OCI-LY1 (cell line): ENCODE measurements at regions not wholly inside any gene's neighbourhood (a gene's known extent, or its start where the extent isn't known, plus 50 kb on each side); places are given as distances from the start of the nearest gene placed in this dataset.

Experiments used
- H2AFZ ChIP-seq: fragments of 200-600 bp; sonication (generic), shearing (Covaris generic); 2 replicates; pipeline ENCODE4 v1.6.0; 2014; ENCODE audit warnings: antibody characterized with exemption, mild to moderate bottlenecking, low read length
- H3F3A ChIP-seq: fragments of 200-600 bp; sonication (generic), shearing (Covaris generic); 2 replicates; pipeline ENCODE4 v1.6.0; 2014; ENCODE audit warnings: mild to moderate bottlenecking, antibody characterized with exemption, low read length, moderate library complexity; ENCODE audit not compliant: insufficient read depth
- H3K27ac ChIP-seq: fragments of 200-600 bp; sonication (generic); 2 replicates; pipeline ENCODE4 v1.5.1; 2014; ENCODE audit warnings: low read length, mixed run types, mild to moderate bottlenecking, low read depth; ENCODE audit not compliant: poor library complexity, severe bottlenecking
- H3K27me3 ChIP-seq: fragments of 200-600 bp; sonication (generic); 2 replicates; pipeline ENCODE4 v1.6.0; 2014; ENCODE audit warnings: antibody characterized with exemption, mild to moderate bottlenecking, low read length, moderate library complexity; ENCODE audit not compliant: insufficient read depth
- H3K36me3 ChIP-seq: fragments of 200-600 bp; sonication (generic); 2 replicates; pipeline ENCODE4 v1.6.1; 2014; ENCODE audit warnings: mild to moderate bottlenecking, antibody characterized with exemption, low read length, moderate library complexity, mixed read lengths; ENCODE audit not compliant: insufficient read depth
- H3K4me1 ChIP-seq: fragments of 200-600 bp; sonication (generic); 2 replicates; pipeline ENCODE4 v1.5.1; 2014; ENCODE audit warnings: mild to moderate bottlenecking, low read length, moderate library complexity; ENCODE audit not compliant: insufficient read depth, severe bottlenecking
- H3K4me2 ChIP-seq: fragments of 200-600 bp; sonication (generic), shearing (Covaris generic); 2 replicates; pipeline ENCODE4 v1.6.1; 2014; ENCODE audit warnings: low read length
- H3K4me3 ChIP-seq: fragments of 200-600 bp; sonication (generic); 2 replicates; pipeline ENCODE4 v1.5.1; 2014; ENCODE audit warnings: low read length, low read depth, mild to moderate bottlenecking, mixed read lengths; ENCODE audit not compliant: poor library complexity, severe bottlenecking
- H3K79me2 ChIP-seq: fragments of 200-600 bp; shearing (Covaris generic); 2 replicates; pipeline ENCODE4 v1.6.1; 2016; ENCODE audit warnings: mixed run types, low read length, mixed read lengths; ENCODE audit not compliant: insufficient read depth
- H3K9ac ChIP-seq: fragments of 200-600 bp; sonication (generic), shearing (Covaris generic); 2 replicates; pipeline ENCODE4 v1.6.1; 2014; ENCODE audit warnings: mild to moderate bottlenecking, low read length, mixed read lengths
- H3K9me2 ChIP-seq: fragments of 200-600 bp; sonication (generic), shearing (Covaris generic); 2 replicates; pipeline ENCODE4 v1.6.1; 2014; ENCODE audit warnings: low read depth, mild to moderate bottlenecking, low read length, mixed read lengths
- H3K9me3 ChIP-seq: fragments of 200-600 bp; shearing (Covaris generic); 2 replicates; pipeline ENCODE4 v1.6.1; 2014; ENCODE audit warnings: low read length, mixed read lengths
- H4K20me1 ChIP-seq: fragments of 200-600 bp; sonication (generic), shearing (Covaris generic); 2 replicates; pipeline ENCODE4 v1.6.0; 2016; ENCODE audit warnings: mild to moderate bottlenecking, low read length; ENCODE audit not compliant: insufficient read depth
- CTCF ChIP-seq: fragments of 200-600 bp; sonication (generic), shearing (Covaris generic); IDR thresholded peaks from 2 replicates; pipeline ENCODE4 v1.5.1; 2017; ENCODE audit warnings: mild to moderate bottlenecking, antibody characterized with exemption, low read length, moderate library complexity, mixed read lengths
- EZH2 ChIP-seq: fragments of 200-600 bp; sonication (generic), shearing (Covaris generic); IDR thresholded peaks from 2 replicates; pipeline ENCODE4 v1.8.0; 2017; ENCODE audit warnings: borderline replicate concordance, mixed run types, mild to moderate bottlenecking, antibody characterized with exemption, low read length, moderate library complexity, mixed read lengths

GRCh38 chr2:53130441-53130943 is 637.1 kb upstream of the CHAC2 start:
- H3K4me2 ChIP-seq, result no peak overlapping the region
- H2AFZ ChIP-seq, result no peak overlapping the region
- no peak overlapping the region for H3K9ac ChIP-seq
- no peaks in the 10 kb centered on the region for H4K20me1 ChIP-seq
- TF ChIP-seq CTCF, result no peak
- no peak for TF ChIP-seq EZH2
- 0 out of 2 replicates have a peak, but pooled peaks cover 3% of the 10 kb centered on the region for H3K27me3 ChIP-seq
- H3K9me2 ChIP-seq, result no peaks in the 10 kb centered on the region
- H3K27ac ChIP-seq, result no peak overlapping the region
- no peaks in the 10 kb centered on the region for H3K4me1 ChIP-seq
- H3K4me3 ChIP-seq, result no peak overlapping the region
- no peaks in the 10 kb centered on the region for H3K79me2 ChIP-seq
- H3K9me3 ChIP-seq, result no peaks in the 10 kb centered on the region
- no peaks in the 10 kb centered on the region for H3F3A ChIP-seq
- no peaks in the 10 kb centered on the region for H3K36me3 ChIP-seq

- H3K4me2 ChIP-seq, result no peak overlapping the region
- H3K27me3 ChIP-seq, result 0 out of 2 replicates have a peak, but pooled peaks cover 3% of the 10 kb centered on the region
- H3K9me3 ChIP-seq, result no peaks in the 10 kb centered on the region
- no peaks in the 10 kb centered on the region for H4K20me1 ChIP-seq
- no peak overlapping the region for H3K4me3 ChIP-seq
- no peaks in the 10 kb centered on the region for H3F3A ChIP-seq
- no peak overlapping the region for H2AFZ ChIP-seq
- H3K9me2 ChIP-seq, result no peaks in the 10 kb centered on the region
- no peaks in the 10 kb centered on the region for H3K36me3 ChIP-seq
- no peaks in the 10 kb centered on the region for H3K4me1 ChIP-seq
- no peaks in the 10 kb centered on the region for H3K79me2 ChIP-seq
- H3K27ac ChIP-seq, result no peak overlapping the region
- no peak for TF ChIP-seq CTCF
- no peak for TF ChIP-seq EZH2
- no peak overlapping the region for H3K9ac ChIP-seq
Measured at GRCh38 chr2:53129851-53130250, 637.8 kb upstream of the CHAC2 start.

GRCh38 chr2:53127061-53127650 is 640.4 kb upstream of the CHAC2 start:
- Histone ChIP-seq H3K27ac (no peak overlapping the region), H2AFZ (no peak overlapping the region), H3K9me2 (no peaks in the 10 kb centered on the region), H3K9ac (no peak overlapping the region), H3K79me2 (no peaks in the 10 kb centered on the region), H3K4me1 (no peaks in the 10 kb centered on the region), H3K36me3 (no peaks in the 10 kb centered on the region), H4K20me1 (no peaks in the 10 kb centered on the region), H3K4me2 (no peak overlapping the region), H3K9me3 (no peaks in the 10 kb centered on the region), H3K27me3 (no peaks in the 10 kb centered on the region), H3F3A (no peaks in the 10 kb centered on the region), H3K4me3 (no peak overlapping the region)
- TF ChIP-seq EZH2, result no peak
- no peak for TF ChIP-seq CTCF
